Activated CD4-positive, alpha-beta T cell treated with anti-CD3 and anti-CD28 coated beads, Interleukin-2, amount 50 U/mL, for 48 hours (primary cell): ENCODE measurements at regions not wholly inside any gene's neighbourhood (a gene's known extent, or its start where the extent isn't known, plus 50 kb on each side); places are given as distances from the start of the nearest gene placed in this dataset.

Experiments used
- DNase-seq, 2 experiments: peaks; one replicate each; pipeline ENCODE4 v3.0.0-alpha.2; 2020

DNA sequence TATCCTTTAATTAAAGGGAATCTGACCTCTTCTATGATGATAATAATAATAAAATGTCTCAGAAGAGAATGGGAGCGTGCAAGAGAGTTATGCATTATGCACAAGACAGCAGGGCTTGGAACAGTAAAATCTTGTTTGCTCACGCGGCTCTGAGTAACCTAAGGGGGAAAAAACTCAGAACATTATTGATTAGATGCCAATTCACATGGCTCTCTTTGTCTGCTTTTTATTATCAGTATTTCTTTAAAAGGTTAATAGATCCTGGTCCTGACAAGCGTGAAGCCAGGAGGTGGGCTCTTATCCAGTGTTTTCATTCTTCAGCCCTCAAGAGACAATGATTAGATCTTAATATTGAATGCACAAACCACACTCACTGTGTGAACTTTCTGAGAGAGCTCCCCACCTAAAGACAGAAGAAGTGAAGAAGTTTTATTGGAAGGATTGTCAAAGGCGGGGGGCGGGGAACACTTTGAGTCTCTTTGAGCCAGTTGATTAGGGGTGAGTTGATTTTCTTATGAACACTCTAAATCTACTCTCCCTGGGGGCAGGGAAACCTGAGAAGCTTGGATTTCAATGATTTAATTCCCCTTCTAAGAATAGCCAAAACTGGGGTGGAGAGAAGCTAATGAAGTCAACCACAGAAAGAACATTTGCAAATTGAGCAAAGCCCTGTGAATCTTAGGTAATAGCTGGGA lies 127.5 kb upstream of the CTAGE1 start:
- DNase-seq = no peak

DNA sequence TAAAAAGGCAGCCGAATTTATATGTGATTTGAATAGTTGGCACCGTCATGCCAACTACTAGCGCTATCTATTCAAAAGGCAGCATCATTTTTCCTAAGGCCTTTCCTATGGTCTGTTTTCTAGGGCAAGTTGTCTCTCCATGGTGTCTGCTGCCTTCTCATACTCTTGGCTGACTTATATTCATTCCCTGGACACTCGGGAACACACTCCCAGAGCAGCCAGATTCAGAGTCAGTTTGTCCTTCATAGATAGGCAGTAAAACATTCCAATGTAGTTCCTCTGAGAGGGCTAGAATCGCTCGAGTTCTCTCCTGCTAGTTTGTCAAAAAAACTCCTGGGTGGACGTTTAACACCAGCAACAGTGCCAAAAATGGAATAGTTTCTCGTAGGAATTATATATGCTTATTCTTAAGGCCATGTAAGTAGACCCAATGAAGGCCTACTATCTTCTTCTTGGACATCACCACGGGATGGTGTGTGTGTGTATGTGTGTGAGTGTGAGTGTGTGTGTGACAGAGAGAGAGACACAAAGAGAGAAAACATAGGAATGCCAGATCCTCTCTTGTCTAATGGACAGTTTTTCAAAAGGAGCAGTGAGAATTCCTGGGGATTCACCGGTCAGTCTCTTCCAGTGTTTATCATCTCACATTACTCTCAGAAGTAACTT lies 129.3 kb upstream of the CTAGE1 start:
- no peak for DNase-seq

DNA sequence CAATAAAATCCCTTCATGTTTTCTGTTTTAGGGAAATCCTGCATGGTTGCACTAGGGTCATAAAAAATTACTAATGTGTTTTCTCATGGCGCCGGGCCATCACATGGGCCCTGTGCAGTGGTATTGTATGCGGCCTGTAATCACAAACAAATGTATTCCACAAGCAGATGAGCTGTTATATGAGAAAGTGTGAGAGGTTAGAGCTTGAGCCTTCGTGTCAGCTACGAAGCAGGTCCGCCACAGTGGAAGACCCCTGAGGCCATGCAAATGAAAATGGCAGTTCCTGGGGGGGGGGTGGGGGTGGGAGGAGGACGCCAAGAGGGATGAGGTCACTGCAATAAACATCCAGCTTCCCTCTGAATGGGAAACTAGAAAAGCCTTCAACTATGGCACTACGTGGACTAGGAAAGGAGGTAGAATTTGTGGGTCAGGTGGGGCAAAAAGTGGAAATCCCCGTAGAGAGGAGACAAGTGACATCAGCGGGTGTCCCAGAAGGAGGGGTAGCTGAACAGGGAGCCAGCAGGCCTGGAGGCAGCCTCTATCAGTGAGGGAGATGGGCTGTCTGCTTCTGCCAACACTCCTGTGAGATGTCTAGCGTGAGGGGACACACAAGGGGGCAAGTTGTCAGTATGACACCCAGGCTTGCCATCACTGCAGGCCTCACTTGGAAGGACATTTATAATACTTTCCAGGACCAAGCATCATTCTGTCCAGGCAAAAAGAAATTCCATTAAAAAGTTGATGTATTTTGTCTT lies 130.3 kb upstream of the CTAGE1 start:
- DNase-seq = no peak

DNA sequence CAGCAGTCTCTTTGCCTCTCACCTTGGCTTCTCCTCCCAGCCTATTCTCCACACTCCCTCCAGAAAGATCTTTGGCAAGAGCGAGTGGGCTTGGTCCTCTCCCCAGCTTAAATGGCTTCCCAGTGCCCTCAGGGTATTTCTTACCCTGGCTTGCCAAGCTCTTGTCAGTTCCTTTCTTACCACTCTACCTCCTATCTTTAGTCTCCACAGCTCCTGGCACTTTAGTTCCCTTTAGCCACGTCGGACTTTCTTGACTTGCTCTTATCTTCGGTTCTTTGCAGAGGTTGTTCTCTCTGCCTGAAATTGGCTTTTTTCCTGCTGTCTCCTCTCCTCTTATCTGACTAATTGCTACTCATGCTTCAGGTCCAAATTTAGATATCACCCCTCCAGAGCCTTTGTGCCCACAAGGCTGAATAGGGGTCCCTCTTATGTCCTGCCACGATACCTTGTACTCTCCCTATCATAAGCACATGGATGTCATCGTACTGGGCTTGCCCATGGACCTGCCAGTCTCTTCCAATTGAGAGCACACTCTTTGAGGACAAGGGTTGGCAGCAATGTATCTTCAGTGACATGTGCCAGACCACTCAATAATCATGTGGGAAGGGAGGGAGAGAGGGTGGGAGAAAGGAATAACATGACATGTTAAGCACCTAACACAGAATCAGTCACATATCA lies 131.7 kb upstream of the CTAGE1 start:
- no peak for DNase-seq

GRCh38 chr18:22550366-22550765 lies 132.7 kb upstream of the CTAGE1 start:
- no peak for DNase-seq

DNA sequence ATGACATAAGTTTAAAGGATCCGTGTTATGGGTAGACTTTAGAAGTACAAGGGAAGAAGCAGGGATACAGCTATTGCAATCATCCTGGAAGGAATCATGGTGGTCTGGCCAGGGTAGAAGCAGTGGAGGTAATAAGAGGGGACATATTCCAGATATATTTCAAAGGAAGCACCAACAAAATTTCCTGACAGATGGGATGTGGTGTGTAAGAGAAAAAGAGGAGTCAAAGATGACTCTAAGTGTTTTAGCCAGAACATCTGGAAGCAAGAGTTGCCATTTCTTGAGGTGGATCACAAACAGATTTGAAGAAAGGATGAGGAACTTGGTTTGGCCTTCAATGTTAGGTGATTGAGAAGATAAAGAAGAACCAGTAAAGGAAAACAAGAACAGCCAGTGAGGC lies 133.1 kb upstream of the CTAGE1 start:
- no peak for DNase-seq

DNA sequence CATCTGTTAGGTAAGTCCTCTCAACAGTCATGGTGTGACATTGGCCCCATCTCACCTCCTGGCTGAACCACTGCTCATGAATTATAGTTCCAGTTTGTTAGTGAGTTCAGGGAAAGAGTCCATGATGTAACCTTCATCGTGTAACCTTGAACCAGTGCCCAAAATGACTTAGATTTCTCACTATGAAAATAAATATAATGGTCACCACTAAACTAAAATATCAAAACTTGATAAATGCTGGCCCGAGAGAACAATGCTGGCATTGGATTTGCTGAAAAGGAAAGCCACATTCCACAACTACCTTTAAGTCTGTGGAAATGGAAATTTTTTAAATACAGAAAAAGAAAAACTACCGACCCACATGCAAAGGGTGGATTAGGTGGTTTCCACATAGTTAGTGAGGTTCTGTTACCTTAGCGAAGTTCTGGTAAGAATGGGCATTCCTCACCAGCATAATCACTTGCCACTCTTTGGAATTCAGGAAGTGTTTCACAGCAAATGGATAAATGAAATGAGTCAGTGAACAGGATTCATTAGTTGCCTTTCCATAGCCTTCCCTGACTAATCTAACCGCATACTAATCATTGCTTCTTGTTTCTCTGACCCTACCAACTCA lies 133.9 kb upstream of the CTAGE1 start:
- DNase-seq = no peak

- no peak for DNase-seq
These were observed 134.5 kb upstream of the CTAGE1 start for GRCh38 chr18:22552254-22552653.

GRCh38 chr18:22552899-22553460 lies 135.3 kb upstream of the CTAGE1 start:
- no peak for DNase-seq

DNA sequence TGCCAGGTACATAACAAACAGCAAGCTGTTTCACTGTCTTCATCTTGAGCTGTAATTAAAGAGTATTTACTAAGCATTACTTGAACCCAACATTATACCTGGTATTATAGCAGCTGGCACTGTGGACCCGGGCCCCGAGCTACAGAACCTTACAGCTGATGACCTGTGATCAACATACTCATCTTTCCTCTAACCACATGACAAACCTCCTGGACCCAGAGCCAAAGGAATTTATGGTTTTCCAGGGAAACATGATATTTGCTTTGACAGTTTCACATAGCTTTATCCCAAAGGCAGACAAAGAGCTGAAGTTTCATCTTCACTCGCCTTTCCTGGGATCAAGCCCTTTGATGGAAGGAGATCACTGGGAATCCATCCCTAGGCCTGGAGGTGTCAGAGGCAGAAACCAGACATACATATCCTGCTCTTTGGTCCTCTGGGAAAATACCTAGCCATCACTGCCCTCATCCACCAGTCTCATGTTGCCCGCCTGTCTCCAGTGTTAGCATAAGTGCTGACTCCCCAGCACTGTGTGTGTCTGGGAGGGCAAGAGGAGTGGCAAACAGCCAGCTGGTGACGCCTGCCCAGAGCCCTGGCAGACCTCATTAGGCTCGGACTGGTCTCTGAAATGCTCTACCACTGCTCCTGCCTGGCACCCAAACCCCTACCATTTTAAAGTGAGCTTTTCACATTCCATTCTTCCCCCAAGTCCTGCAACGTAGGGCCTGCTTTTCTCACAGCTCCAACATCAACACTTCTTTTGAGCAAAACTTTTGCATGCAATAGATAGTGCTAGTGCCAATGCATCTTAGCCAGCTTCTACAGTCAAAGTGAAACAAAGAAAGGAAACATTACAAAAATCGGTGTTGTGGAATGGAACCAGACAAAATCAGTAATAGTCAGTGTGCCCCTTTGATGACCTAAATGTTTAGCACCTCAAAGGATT lies 138.8 kb upstream of the CTAGE1 start:
- no peak for DNase-seq

GRCh38 chr18:22557168-22557941 lies 139.6 kb upstream of the CTAGE1 start:
- no peak for DNase-seq

GRCh38 chr18:22558945-22559385 lies 141.2 kb upstream of the CTAGE1 start:
- DNase-seq = no peak

DNA sequence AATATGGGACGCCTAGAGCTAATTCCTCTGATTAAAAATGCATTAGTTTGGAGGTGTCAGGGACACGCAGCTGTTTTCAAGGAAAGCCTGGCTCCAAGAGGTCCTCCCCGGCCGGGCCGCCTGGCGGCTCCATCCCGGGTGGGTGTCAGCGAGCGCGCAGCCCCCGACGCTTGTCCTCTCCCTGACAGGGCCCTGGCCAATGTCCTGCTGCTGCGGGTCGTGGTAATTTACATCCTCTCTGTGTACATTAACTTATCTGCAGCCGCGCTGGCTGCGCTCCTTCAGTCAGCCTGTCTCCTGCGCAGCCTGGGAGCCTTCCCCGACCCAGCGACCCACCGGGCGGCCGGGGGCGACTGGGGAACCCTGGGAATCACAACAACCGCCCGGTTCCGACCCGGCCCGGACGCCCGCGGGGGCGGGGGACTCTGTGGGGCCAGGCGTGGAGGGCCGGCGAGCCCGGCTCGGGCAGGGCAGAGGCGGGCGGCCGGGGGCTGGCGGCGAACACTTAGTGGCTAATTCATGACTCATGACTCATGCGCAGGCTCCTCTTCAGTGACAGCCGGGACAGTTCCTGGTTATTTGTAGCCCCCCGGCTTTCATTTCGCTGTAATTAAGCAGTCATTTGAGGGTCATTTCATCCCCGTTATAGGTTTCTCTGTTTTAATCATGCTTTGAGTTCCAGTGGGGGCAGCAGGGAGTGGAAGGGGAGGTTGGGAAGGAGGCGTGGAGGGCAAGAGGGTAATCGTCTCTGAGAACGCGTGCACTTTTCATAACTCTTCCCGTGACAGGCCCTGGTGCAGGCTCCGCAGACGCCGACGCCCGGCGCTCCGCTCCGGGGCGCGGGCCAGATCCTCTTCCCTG lies 141.9 kb upstream of the CTAGE1 start:
- DNase-seq = peak; percentile 1 to 3

DNA sequence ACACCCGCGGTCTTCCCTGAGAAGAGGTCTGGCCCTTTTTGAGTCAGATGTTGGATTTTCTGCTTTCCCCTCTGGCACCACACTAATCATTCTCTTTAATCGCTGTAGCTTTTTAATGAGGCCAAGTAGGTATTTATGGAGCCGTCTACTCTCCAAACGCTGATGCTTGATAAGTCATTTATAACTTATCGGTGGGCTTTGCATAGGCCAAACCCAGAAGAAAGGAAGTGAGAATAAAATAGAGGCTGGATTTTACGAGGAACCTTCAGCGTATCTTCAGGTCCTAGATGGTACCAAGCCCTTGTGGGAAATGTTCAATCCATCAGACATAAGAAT lies 142.5 kb upstream of the CTAGE1 start:
- no peak for DNase-seq

GRCh38 chr18:22560797-22561196 lies 143.1 kb upstream of the CTAGE1 start:
- DNase-seq = no peak

GRCh38 chr18:22563164-22563583 lies 145.5 kb upstream of the CTAGE1 start:
- no peak for DNase-seq

DNA sequence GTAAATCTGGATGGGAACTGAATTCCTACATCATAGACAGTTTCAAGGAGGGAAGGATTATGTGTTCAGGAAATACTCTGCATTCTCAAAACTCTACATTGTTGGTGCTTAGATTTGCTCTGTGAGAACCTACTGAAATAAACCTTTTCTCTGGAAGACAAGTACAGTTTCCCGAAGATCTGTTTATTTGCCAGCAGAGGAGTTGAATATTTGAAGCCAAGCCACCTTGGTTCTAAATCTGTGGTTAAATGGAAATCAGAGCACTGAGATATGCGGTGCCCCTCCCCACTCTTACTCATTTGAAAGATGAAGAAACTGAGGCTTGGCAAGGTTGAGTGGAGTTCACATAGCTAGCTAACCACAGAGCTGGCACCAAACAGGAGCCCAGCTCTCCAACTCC lies 146.3 kb upstream of the CTAGE1 start:
- DNase-seq = no peak

DNA sequence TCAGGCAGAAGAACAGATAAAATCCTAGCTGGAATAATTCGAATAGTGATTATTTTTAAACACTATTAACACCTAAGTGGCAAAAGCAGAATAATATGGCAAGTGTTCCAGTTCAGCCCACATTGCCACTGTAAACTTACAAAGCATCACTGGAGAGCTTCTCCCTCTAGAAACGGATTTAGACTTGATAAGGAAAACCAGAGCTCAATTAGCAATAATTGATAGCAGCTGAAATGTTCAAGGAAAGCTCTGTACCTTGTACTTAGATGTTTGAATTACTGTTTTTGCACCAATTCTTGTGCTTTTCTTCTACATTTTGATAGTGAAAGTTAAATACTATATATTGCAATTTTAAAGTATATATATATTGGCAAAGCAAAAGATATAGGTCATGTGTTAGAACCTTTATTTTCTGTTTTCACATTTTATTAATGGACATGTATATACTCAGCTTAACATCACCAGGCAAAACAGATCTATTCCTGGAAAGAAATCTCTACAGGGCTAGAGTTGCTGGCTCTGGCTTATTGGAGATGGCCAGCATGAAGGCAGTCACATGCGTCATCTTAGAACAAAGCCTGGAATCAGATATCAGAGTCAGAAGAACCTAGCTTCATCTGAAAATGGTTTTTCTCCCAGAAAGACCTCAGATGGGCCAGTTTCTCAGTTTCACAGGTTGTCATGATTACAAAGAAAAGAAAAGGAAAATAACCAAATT lies 149.1 kb upstream of the CTAGE1 start:
- DNase-seq = no peak

DNA sequence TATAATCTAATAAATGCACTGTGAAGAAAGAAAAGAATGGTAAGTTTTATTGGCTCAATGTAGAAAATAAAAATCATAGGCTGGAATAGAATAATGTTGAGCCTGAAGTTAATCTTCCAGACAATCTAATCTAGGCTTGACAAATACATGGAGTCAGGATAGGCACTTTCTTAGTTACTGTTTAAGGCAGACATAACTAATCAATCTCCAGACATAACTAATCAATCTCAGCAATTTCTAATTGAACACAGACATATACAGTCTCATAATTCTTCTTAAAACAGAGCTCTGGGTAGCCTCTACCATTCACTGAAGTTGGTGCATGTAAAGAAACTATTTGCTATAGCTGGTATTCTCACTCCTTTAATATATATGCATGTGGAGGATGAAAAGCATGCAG lies 150.1 kb upstream of the CTAGE1 start:
- DNase-seq = no peak
